ENCODE measurements at regions not wholly inside any gene's neighbourhood (a gene's known extent, or its start where the extent isn't known, plus 50 kb on each side); places are given as distances from the start of the nearest gene placed in this dataset.

DNA sequence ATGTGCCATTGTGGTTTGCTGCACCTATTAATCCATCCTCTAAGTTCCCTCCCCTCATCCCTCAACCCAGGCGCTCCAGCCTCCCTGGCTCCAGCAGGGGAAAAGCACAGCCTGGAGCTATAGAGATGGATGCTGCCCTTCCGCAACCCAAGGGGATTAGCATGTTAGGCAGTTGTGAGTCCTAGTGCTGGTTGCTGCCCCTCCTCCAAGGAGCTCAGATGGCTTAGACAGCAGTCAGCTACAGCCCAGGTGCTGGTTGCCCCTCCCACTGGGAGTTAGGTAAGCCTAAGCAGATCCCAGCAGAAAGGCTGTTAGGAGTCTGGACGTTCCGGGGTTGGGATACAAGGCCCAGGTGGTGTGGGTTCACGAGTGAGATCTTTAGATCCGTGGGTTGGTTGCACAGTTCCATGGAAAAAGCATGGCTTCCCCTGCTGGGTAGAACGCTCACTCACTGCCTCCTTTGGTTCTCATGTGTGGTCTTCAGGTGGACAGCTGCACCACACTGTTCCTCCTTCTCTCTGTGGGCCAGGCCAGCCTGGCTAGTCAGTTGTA lies 446.1 kb downstream of the ZNF804A start:
- no peak for TF ChIP-seq CTCF (IDR thresholded peaks at IDR 0.05)
- no peak overlapping the region for H3K4me3 ChIP-seq

GRCh38 chr2:185050804-185051203 lies 452.5 kb downstream of the ZNF804A start:
- Histone ChIP-seq H3K27ac (no peak overlapping the region), H3K27me3 (no peaks in the 10 kb centered on the region), H3K4me3 (no peak overlapping the region), H3K9ac (ENCODE audit: low read depth in 2 of 2, low read length in 2 of 2) (no peak overlapping the region), H3K4me1 (no peaks in the 10 kb centered on the region), H3K36me3 (no peaks in the 10 kb centered on the region), H3K9me3 (no peaks in the 10 kb centered on the region)
- intact Hi-C loops (cut with DNase I): no loop called here
- TF ChIP-seq CTCF (IDR thresholded peaks at IDR 0.05): no peak
- DNase-seq: no peak

More for the DNA sequence above, 446.1 kb downstream of the ZNF804A start:
- Histone ChIP-seq H3K9me3 (no peaks in the 10 kb centered on the region), H3K36me3 (no peaks in the 10 kb centered on the region), H3K27me3 (no peaks in the 10 kb centered on the region), H3K4me1 (no peaks in the 10 kb centered on the region), H3K27ac (no peak overlapping the region), H3K9ac (ENCODE audit: low read depth in 2 of 2, low read length in 2 of 2) (no peak overlapping the region)
- no peak for DNase-seq
- intact Hi-C loops (cut with DNase I): no loop called here

- H3K9me3 ChIP-seq: no peaks in the 10 kb centered on the region
- no peaks in the 10 kb centered on the region for H3K27me3 ChIP-seq
- no peaks in the 10 kb centered on the region for H3K4me1 ChIP-seq
- no peak overlapping the region for H3K4me3 ChIP-seq
- no peak for DNase-seq
- no peak overlapping the region for H3K27ac ChIP-seq
- no peaks in the 10 kb centered on the region for H3K36me3 ChIP-seq
- no peak for TF ChIP-seq CTCF (IDR thresholded peaks at IDR 0.05)
- H3K9ac ChIP-seq (ENCODE audit: low read depth in 2 of 2, low read length in 2 of 2): no peak overlapping the region
- intact Hi-C loops (cut with DNase I): no loop called here
Observed at GRCh38 chr2:185063761-185064160, 465.4 kb downstream of the ZNF804A start.

- TF ChIP-seq CTCF (IDR thresholded peaks at IDR 0.05): no peak
- Histone ChIP-seq H3K9ac (ENCODE audit: low read depth in 2 of 2, low read length in 2 of 2) (no peak overlapping the region), H3K4me1 (no peaks in the 10 kb centered on the region), H3K4me3 (no peak overlapping the region), H3K36me3 (no peaks in the 10 kb centered on the region), H3K27me3 (no peaks in the 10 kb centered on the region), H3K9me3 (no peaks in the 10 kb centered on the region), H3K27ac (no peak overlapping the region)
- intact Hi-C loops (cut with DNase I): no loop called here
- no peak for DNase-seq
Observed at GRCh38 chr2:185066128-185066527, 467.8 kb downstream of the ZNF804A start.

GRCh38 chr2:185069107-185069506 lies 470.8 kb downstream of the ZNF804A start:
- Histone ChIP-seq H3K36me3 (no peaks in the 10 kb centered on the region), H3K27ac (no peak overlapping the region), H3K9ac (ENCODE audit: low read depth in 2 of 2, low read length in 2 of 2) (no peak overlapping the region), H3K27me3 (no peaks in the 10 kb centered on the region), H3K4me1 (no peaks in the 10 kb centered on the region), H3K9me3 (no peaks in the 10 kb centered on the region), H3K4me3 (no peak overlapping the region)
- no peak for DNase-seq
- TF ChIP-seq CTCF (IDR thresholded peaks at IDR 0.05): no peak
- intact Hi-C loops (cut with DNase I): no loop called here

All from colonic mucosa (tissue), 4 donors.